WTC11 (cell line): ENCODE measurements at regions not wholly inside any gene's neighbourhood (a gene's known extent, or its start where the extent isn't known, plus 50 kb on each side); places are given as distances from the start of the nearest gene placed in this dataset.

Experiments
- ATAC-seq: fragments of 200-7000 bp; cut with Tn5 transposase; 2 replicates; pipeline ENCODE4 v1.10.0; 2021; ENCODE audit warnings: mild to moderate bottlenecking, moderate library complexity
- CTCF ChIA-PET: fragments of 300-600 bp; sonication (Branson Sonifier 250); formaldehyde crosslinking; loops from one replicate; lab custom pipeline; 2021; ENCODE audit warnings: antibody characterized with exemption; lab: Charles Lee
- POLR2A ChIA-PET: fragments of 350-600 bp; sonication (Branson Sonifier 250); formaldehyde crosslinking; loops from one replicate; lab custom pipeline; 2021; ENCODE audit warnings: antibody characterized with exemption; lab: Charles Lee
- DNase-seq: peaks from one replicate; pipeline ENCODE4 v3.0.0; 2021; ENCODE audit warnings: low spot score
- H3K27ac Mint-ChIP-seq: 2 replicates; pipeline ENCODE4 v1.8.0; 2021; ENCODE audit warnings: mixed read lengths
- H3K27me3 Mint-ChIP-seq: 2 replicates; pipeline ENCODE4 v1.8.0; 2021; ENCODE audit warnings: low read depth, mild to moderate bottlenecking, moderate library complexity, mixed read lengths
- H3K36me3 Mint-ChIP-seq: 2 replicates; pipeline ENCODE4 v1.8.0; 2021; ENCODE audit warnings: mixed read lengths
- H3K4me1 Mint-ChIP-seq: 2 replicates; pipeline ENCODE4 v1.8.0; 2022; ENCODE audit warnings: mixed read lengths
- H3K4me3 Mint-ChIP-seq: 2 replicates; pipeline ENCODE4 v1.8.0; 2021; ENCODE audit warnings: mild to moderate bottlenecking, moderate library complexity, mixed read lengths
- H3K9me3 Mint-ChIP-seq: 2 replicates; pipeline ENCODE4 v1.8.0; 2021; ENCODE audit warnings: mixed read lengths
- EMX1 ChIP-seq: fragments of 250-450 bp; sonication (Bioruptor Pico); IDR thresholded peaks from 2 replicates; pipeline ENCODE4 v1.8.0; 2021; ENCODE audit warnings: mild to moderate bottlenecking
- FOXK1 ChIP-seq: sonication (generic); formaldehyde crosslinking; IDR thresholded peaks from 2 replicates; pipeline ENCODE4 v1.8.0; 2022; ENCODE audit warnings: mild to moderate bottlenecking, moderate library complexity, missing genetic modification reagents
- MXD4 ChIP-seq: fragments of 250-450 bp; sonication (Bioruptor Pico); IDR thresholded peaks from 2 replicates; pipeline ENCODE4 v1.8.0; 2021; ENCODE audit warnings: mild to moderate bottlenecking, moderate library complexity, borderline replicate concordance
- MYBL2 ChIP-seq: sonication (generic); formaldehyde crosslinking; IDR thresholded peaks from 2 replicates; pipeline ENCODE4 v1.8.1; 2023; ENCODE audit warnings: mild to moderate bottlenecking, moderate library complexity, missing genetic modification reagents
- NFYB ChIP-seq: sonication (generic); formaldehyde crosslinking; conservative IDR thresholded peaks from 2 replicates; pipeline ENCODE4 v1.8.0; 2022; ENCODE audit warnings: low read depth, missing genetic modification reagents
- NR1H2 ChIP-seq: sonication (generic); formaldehyde crosslinking; IDR thresholded peaks from 2 replicates; pipeline ENCODE4 v1.9.0; 2021; ENCODE audit warnings: mild to moderate bottlenecking, moderate library complexity, missing genetic modification reagents
- PRRX2 ChIP-seq: fragments of 250-450 bp; sonication (Bioruptor Pico); IDR thresholded peaks from 2 replicates; pipeline ENCODE4 v1.8.0; 2021; ENCODE audit warnings: mild to moderate bottlenecking
- RORB ChIP-seq: fragments of 250-450 bp; sonication (Bioruptor Pico); IDR thresholded peaks from 2 replicates; pipeline ENCODE4 v1.9.0; 2021; ENCODE audit warnings: mild to moderate bottlenecking
- SMAD4 ChIP-seq: sonication (generic); formaldehyde crosslinking; IDR thresholded peaks from 2 replicates; pipeline ENCODE4 v1.8.0; 2022; ENCODE audit warnings: mild to moderate bottlenecking, missing genetic modification reagents
- TEAD1 ChIP-seq: sonication (generic); formaldehyde crosslinking; IDR thresholded peaks from 2 replicates; pipeline ENCODE4 v1.8.0; 2022; ENCODE audit warnings: mild to moderate bottlenecking, missing genetic modification reagents
- ZNF121 ChIP-seq: sonication (generic); formaldehyde crosslinking; IDR thresholded peaks from 2 replicates; pipeline ENCODE4 v1.8.0; 2023; ENCODE audit warnings: missing genetic modification reagents
- ZNF232 ChIP-seq: sonication (generic); formaldehyde crosslinking; IDR thresholded peaks from 2 replicates; pipeline ENCODE4 v1.8.0; 2022; ENCODE audit warnings: mild to moderate bottlenecking, missing genetic modification reagents
- ZNF416 ChIP-seq: fragments of 250-450 bp; sonication (Bioruptor Pico); IDR thresholded peaks from 2 replicates; pipeline ENCODE4 v1.9.0; 2021; ENCODE audit warnings: mild to moderate bottlenecking, inconsistent platforms
- ZNF671 ChIP-seq: fragments of 250-450 bp; sonication (Bioruptor Pico); IDR thresholded peaks from 2 replicates; pipeline ENCODE4 v1.8.0; 2021; ENCODE audit warnings: mild to moderate bottlenecking
- TF ChIP-seq, protein P1 (sequence below): fragments of 250-450 bp; sonication (Bioruptor Pico); IDR thresholded peaks from 2 replicates; pipeline ENCODE4 v1.9.0; 2021; ENCODE audit warnings: mild to moderate bottlenecking, borderline replicate concordance
- TF ChIP-seq, protein P2 (sequence below): sonication (generic); formaldehyde crosslinking; IDR thresholded peaks from 2 replicates; pipeline ENCODE4 v1.8.0; 2022; ENCODE audit warnings: missing genetic modification reagents
- TF ChIP-seq, protein P3 (sequence below): sonication (generic); formaldehyde crosslinking; IDR thresholded peaks from 2 replicates; pipeline ENCODE4 v1.8.1; 2023; ENCODE audit warnings: mild to moderate bottlenecking, missing genetic modification reagents, moderate library complexity

DNA sequence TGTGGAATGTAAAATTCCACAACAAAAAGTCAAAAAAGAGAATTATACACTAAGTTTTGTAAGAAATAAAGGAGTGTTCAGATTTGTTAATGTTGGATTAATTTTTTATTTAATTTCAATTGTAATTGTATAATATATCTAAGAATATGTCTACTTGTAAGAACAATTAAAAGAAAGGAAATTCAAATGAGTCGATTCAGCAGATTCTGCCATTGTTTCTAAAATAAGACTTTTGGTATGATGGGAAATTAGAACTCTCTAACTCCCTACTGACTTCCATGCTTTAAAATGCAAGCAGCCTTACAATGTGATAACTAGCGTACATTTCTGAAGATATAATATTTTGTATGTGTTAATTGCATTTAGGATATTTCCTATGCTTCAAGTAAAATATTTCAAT is 395.9 kb upstream of the ZNF717 start:
- Mint-ChIP-seq H3K4me3 (no peak overlapping the region), H3K9me3 (no peaks in the 10 kb centered on the region), H3K27me3 (no peaks in the 10 kb centered on the region), H3K27ac (no peak overlapping the region), H3K4me1 (no peaks in the 10 kb centered on the region), H3K36me3 (no peaks in the 10 kb centered on the region)
- no peak for TF ChIP-seq MYBL2 (CRISPR knock-in tag)
- TF ChIP-seq ZNF232 (CRISPR knock-in tag) = no peak
- no peak for TF ChIP-seq ZNF121 (CRISPR knock-in tag)
- DNase-seq (no peak), ATAC-seq (no peak)
- POLR2A ChIA-PET = no interaction called here
- CTCF ChIA-PET = no interaction called here

DNA sequence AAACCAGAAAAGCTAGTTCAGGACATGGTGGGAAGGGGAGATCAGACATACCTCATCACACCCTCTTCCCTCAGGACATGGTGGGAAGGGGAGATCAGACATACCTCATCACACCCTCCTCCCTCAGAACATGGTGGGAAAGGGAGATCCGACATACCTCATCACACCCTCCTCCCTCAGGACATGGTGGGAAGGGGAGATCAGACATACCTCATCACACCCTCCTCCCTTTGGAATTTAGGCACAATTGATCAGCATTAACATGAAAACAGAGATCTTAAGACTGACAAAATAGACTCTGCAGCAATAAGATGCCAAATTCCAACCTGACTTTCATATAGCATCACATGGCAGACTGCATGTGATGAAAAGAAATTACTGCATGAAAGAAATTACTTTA is 412.7 kb upstream of the ZNF717 start:
- Mint-ChIP-seq H3K36me3 (peaks cover 12% of the 10 kb centered on the region), H3K9me3 (peaks cover 23% of the 10 kb centered on the region), H3K4me1 (peaks cover 23% of the 10 kb centered on the region), H3K27me3 (no peaks in the 10 kb centered on the region), H3K4me3 (no peak overlapping the region), H3K27ac (peak overlapping the region; percentile 87)
- peak; percentile 21 for DNase-seq
- CTCF ChIA-PET = no interaction called here
- TF ChIP-seq MXD4 (CRISPR knock-in tag) (no peak), TEAD1 (CRISPR knock-in tag) (peak; percentile 66; the same call in 1 of the 2 replicates)
- ATAC-seq = peak; percentile 95
- POLR2A ChIA-PET = no interaction called here

DNA sequence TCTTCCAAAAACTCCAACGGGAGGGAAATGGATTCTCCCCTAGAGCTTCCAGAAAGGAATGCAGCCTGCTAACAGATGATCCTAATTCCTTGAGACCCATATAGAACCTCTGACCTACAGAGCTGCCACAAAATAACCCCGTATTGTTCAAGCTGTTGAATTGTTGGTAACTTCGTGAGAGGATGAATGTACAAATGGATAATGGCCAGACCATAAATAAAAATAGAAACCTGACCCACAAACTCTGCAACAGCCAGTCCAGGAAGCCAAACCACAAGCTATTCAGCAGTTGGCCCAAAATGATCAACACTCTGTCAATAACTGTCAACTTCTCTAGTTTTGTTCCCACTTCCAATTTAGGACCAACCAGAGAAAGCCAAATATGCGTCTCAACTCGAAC is 414.0 kb upstream of the ZNF717 start:
- Mint-ChIP-seq H3K27ac (0 out of 2 replicates have a peak overlapping the region, but pooled peaks have one; percentile 8), H3K9me3 (peaks cover 28% of the 10 kb centered on the region), H3K36me3 (peaks cover 12% of the 10 kb centered on the region), H3K4me1 (peaks cover 33% of the 10 kb centered on the region), H3K4me3 (no peak overlapping the region), H3K27me3 (no peaks in the 10 kb centered on the region)
- ChIA-PET CTCF (no interaction called here), POLR2A (no interaction called here)
- ATAC-seq = no peak
- TF ChIP-seq NR1H2 (no peak), FOXK1 (CRISPR knock-in tag) (no peak), ZNF416 (CRISPR knock-in tag) (no peak), PRRX2 (CRISPR knock-in tag) (no peak), SMAD4 (CRISPR knock-in tag) (no peak), NFYB (CRISPR knock-in tag) (no peak), ZNF671 (no peak), EMX1 (no peak), MYBL2 (CRISPR knock-in tag) (no peak), RORB (CRISPR knock-in tag) (no peak)
- TF ChIP-seq, protein P1, sequence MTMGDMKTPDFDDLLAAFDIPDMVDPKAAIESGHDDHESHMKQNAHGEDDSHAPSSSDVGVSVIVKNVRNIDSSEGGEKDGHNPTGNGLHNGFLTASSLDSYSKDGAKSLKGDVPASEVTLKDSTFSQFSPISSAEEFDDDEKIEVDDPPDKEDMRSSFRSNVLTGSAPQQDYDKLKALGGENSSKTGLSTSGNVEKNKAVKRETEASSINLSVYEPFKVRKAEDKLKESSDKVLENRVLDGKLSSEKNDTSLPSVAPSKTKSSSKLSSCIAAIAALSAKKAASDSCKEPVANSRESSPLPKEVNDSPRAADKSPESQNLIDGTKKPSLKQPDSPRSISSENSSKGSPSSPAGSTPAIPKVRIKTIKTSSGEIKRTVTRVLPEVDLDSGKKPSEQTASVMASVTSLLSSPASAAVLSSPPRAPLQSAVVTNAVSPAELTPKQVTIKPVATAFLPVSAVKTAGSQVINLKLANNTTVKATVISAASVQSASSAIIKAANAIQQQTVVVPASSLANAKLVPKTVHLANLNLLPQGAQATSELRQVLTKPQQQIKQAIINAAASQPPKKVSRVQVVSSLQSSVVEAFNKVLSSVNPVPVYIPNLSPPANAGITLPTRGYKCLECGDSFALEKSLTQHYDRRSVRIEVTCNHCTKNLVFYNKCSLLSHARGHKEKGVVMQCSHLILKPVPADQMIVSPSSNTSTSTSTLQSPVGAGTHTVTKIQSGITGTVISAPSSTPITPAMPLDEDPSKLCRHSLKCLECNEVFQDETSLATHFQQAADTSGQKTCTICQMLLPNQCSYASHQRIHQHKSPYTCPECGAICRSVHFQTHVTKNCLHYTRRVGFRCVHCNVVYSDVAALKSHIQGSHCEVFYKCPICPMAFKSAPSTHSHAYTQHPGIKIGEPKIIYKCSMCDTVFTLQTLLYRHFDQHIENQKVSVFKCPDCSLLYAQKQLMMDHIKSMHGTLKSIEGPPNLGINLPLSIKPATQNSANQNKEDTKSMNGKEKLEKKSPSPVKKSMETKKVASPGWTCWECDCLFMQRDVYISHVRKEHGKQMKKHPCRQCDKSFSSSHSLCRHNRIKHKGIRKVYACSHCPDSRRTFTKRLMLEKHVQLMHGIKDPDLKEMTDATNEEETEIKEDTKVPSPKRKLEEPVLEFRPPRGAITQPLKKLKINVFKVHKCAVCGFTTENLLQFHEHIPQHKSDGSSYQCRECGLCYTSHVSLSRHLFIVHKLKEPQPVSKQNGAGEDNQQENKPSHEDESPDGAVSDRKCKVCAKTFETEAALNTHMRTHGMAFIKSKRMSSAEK (CRISPR knock-in tag) = no peak
- TF ChIP-seq, protein P2, sequence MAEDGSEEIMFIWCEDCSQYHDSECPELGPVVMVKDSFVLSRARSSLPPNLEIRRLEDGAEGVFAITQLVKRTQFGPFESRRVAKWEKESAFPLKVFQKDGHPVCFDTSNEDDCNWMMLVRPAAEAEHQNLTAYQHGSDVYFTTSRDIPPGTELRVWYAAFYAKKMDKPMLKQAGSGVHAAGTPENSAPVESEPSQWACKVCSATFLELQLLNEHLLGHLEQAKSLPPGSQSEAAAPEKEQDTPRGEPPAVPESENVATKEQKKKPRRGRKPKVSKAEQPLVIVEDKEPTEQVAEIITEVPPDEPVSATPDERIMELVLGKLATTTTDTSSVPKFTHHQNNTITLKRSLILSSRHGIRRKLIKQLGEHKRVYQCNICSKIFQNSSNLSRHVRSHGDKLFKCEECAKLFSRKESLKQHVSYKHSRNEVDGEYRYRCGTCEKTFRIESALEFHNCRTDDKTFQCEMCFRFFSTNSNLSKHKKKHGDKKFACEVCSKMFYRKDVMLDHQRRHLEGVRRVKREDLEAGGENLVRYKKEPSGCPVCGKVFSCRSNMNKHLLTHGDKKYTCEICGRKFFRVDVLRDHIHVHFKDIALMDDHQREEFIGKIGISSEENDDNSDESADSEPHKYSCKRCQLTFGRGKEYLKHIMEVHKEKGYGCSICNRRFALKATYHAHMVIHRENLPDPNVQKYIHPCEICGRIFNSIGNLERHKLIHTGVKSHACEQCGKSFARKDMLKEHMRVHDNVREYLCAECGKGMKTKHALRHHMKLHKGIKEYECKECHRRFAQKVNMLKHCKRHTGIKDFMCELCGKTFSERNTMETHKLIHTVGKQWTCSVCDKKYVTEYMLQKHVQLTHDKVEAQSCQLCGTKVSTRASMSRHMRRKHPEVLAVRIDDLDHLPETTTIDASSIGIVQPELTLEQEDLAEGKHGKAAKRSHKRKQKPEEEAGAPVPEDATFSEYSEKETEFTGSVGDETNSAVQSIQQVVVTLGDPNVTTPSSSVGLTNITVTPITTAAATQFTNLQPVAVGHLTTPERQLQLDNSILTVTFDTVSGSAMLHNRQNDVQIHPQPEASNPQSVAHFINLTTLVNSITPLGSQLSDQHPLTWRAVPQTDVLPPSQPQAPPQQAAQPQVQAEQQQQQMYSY (CRISPR knock-in tag) = no peak
- TF ChIP-seq, protein P3, sequence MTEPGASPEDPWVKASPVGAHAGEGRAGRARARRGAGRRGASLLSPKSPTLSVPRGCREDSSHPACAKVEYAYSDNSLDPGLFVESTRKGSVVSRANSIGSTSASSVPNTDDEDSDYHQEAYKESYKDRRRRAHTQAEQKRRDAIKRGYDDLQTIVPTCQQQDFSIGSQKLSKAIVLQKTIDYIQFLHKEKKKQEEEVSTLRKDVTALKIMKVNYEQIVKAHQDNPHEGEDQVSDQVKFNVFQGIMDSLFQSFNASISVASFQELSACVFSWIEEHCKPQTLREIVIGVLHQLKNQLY (CRISPR knock-in tag) = no peak
- DNase-seq = no peak
